IMR-90 (cell line): ENCODE measurements at regions not wholly inside any gene's neighbourhood (a gene's known extent, or its start where the extent isn't known, plus 50 kb on each side); places are given as distances from the start of the nearest gene placed in this dataset.

Source experiments
- ATAC-seq: fragments of 200-7000 bp; cut with Tn5 transposase; 2 replicates; pipeline ENCODE4 v1.9.1; 2020; ENCODE audit warnings: low read depth, mild to moderate bottlenecking, moderate library complexity
- BruUV-seq: library from RNA; stranded (reverse); fragments of 400-500 nt; replicated peaks from 2 replicates; lab custom pipeline; 2021; lab: Mats Ljungman, UMichigan
- CTCF ChIA-PET: fragments of 300-600 bp; formaldehyde crosslinking; extraction: SDS; loops from one replicate; lab custom pipeline; 2021; ENCODE audit warnings: antibody characterized with exemption; lab: Yijun Ruan, JAX
- POLR2A ChIA-PET: fragments of 300-600 bp; sonication (Branson Sonifier 250); formaldehyde crosslinking; loops from one replicate; lab custom pipeline; 2022; ENCODE audit warnings: antibody characterized with exemption; ENCODE audit not compliant: unreplicated experiment; lab: Charles Lee
- DNase-seq: peaks from one replicate; pipeline ENCODE4 v3.0.0; 2013
- H2AFZ ChIP-seq: replicated peaks from 2 replicates; pipeline ENCODE3; 2013; ENCODE audit warnings: low read length, mild to moderate bottlenecking; ENCODE audit not compliant: poor library complexity
- H2AK5ac ChIP-seq: 2 replicates; pipeline ENCODE4 v1.6.1; 2013; ENCODE audit warnings: low read depth, low read length, inconsistent platforms
- H2AK9ac ChIP-seq: replicated peaks from 2 replicates; pipeline ENCODE3; 2013; ENCODE audit warnings: mild to moderate bottlenecking, low read depth, low read length, moderate library complexity; ENCODE audit not compliant: poor library complexity
- H2BK120ac ChIP-seq: 2 replicates; pipeline ENCODE4 v1.6.1; 2013; ENCODE audit warnings: low read depth, low read length, inconsistent platforms
- H2BK15ac ChIP-seq: 3 replicates; pipeline ENCODE4 v1.6.1; 2013; ENCODE audit warnings: low read depth, low read length, inconsistent platforms
- H2BK20ac ChIP-seq: 2 replicates; pipeline ENCODE4 v1.6.1; 2013; ENCODE audit warnings: low read depth, mild to moderate bottlenecking, inconsistent platforms, low read length, moderate library complexity
- H2BK5ac ChIP-seq: 2 replicates; pipeline ENCODE4 v1.6.1; 2013; ENCODE audit warnings: mild to moderate bottlenecking, low read depth, low read length, inconsistent platforms; ENCODE audit not compliant: poor library complexity, severe bottlenecking
- H3K14ac ChIP-seq: replicated peaks from 2 replicates; pipeline ENCODE4 v1.6.1; 2013; ENCODE audit warnings: low read depth, low read length, inconsistent platforms
- H3K18ac ChIP-seq: 2 replicates; pipeline ENCODE4 v1.6.1; 2013; ENCODE audit warnings: low read depth, low read length, control low read depth
- H3K23ac ChIP-seq: 2 replicates; pipeline ENCODE4 v1.6.1; 2013; ENCODE audit warnings: low read depth, low read length, inconsistent platforms
- H3K27ac ChIP-seq: 2 replicates; pipeline ENCODE4 v1.5.1; 2013; ENCODE audit warnings: mild to moderate bottlenecking, control low read depth, low read length; ENCODE audit not compliant: insufficient read depth
- H3K27me3 ChIP-seq: 2 replicates; pipeline ENCODE4 v1.6.1; 2013; ENCODE audit warnings: low read length; ENCODE audit not compliant: control insufficient read depth, insufficient read depth
- H3K36me3 ChIP-seq: 2 replicates; pipeline ENCODE4 v1.6.1; 2013; ENCODE audit warnings: low read length, mixed read lengths; ENCODE audit not compliant: control insufficient read depth, insufficient read depth
- H3K4ac ChIP-seq: 2 replicates; pipeline ENCODE4 v1.6.1; 2013; ENCODE audit warnings: low read depth, low read length, inconsistent platforms
- H3K4me1 ChIP-seq: 2 replicates; pipeline ENCODE4 v1.6.1; 2013; ENCODE audit warnings: low read length, mixed read lengths; ENCODE audit not compliant: control insufficient read depth, insufficient read depth
- H3K4me2 ChIP-seq: 2 replicates; pipeline ENCODE4 v1.6.1; 2013; ENCODE audit warnings: low read depth, mild to moderate bottlenecking, control low read depth, low read length, moderate library complexity
- H3K4me3 ChIP-seq: 2 replicates; pipeline ENCODE4 v1.5.1; 2013; ENCODE audit warnings: low read depth, mild to moderate bottlenecking, control low read depth, low read length, moderate library complexity; ENCODE audit not compliant: insufficient read depth
- H3K56ac ChIP-seq: 2 replicates; pipeline ENCODE4 v1.6.1; 2013; ENCODE audit warnings: low read length, inconsistent platforms; ENCODE audit not compliant: insufficient read depth; ENCODE audit errors: extremely low read depth
- H3K79me1 ChIP-seq, 2 experiments: 2 replicates each; pipeline ENCODE4 v1.6.1; 2013; ENCODE audit warnings: low read length in 2 of 2, inconsistent platforms in 1 of 2, low read depth in 1 of 2
- H3K9ac ChIP-seq: 2 replicates; pipeline ENCODE4 v1.6.1; 2013; ENCODE audit warnings: low read depth, low read length, control low read depth
- H3K9me1 ChIP-seq: 2 replicates; pipeline ENCODE4 v1.6.1; 2013; ENCODE audit warnings: low read length, inconsistent platforms; ENCODE audit not compliant: insufficient read depth
- H3K9me3 ChIP-seq: 2 replicates; pipeline ENCODE4 v1.6.1; 2013; ENCODE audit warnings: low read length; ENCODE audit not compliant: control insufficient read depth, insufficient read depth
- H4K20me1 ChIP-seq: 2 replicates; pipeline ENCODE4 v1.6.1; 2013; ENCODE audit warnings: low read length, inconsistent platforms; ENCODE audit not compliant: insufficient read depth
- H4K5ac ChIP-seq: 2 replicates; pipeline ENCODE4 v1.6.1; 2013; ENCODE audit warnings: mild to moderate bottlenecking, low read depth, low read length, control low read depth
- H4K8ac ChIP-seq, 2 experiments: 2 replicates each; pipeline ENCODE4 v1.6.1; 2013; ENCODE audit warnings: low read depth in 2 of 2, low read length in 2 of 2, control low read depth in 1 of 2, inconsistent platforms in 1 of 2
- H4K91ac ChIP-seq: 2 replicates; pipeline ENCODE4 v1.6.1; 2013; ENCODE audit warnings: low read depth, low read length, inconsistent platforms; ENCODE audit not compliant: insufficient read depth
- BHLHE40 ChIP-seq: fragments of 150-350 bp; IDR thresholded peaks from 2 replicates; pipeline ENCODE4 v1.6.1; 2016; ENCODE audit warnings: mild to moderate bottlenecking, low read depth, low read length
- CEBPB ChIP-seq: IDR thresholded peaks from 2 replicates; pipeline ENCODE4 v1.6.1; 2012; ENCODE audit warnings: low read depth, low read length, improper control_type of control experiment
- CHD1 ChIP-seq: IDR thresholded peaks from 2 replicates; pipeline ENCODE4 v1.6.1; 2012; ENCODE audit warnings: low read depth, low read length, improper control_type of control experiment
- CTCF ChIP-seq: conservative IDR thresholded peaks from 2 replicates; pipeline ENCODE4 v1.5.1; 2012; ENCODE audit warnings: mild to moderate bottlenecking, low read depth, low read length, improper control_type of control experiment
- ELK1 ChIP-seq: fragments of 150-350 bp; IDR thresholded peaks from 2 replicates; pipeline ENCODE4 v1.6.1; 2016; ENCODE audit warnings: low read depth, mild to moderate bottlenecking, low read length, moderate library complexity, borderline replicate concordance
- FOS ChIP-seq: fragments of 150-350 bp; IDR thresholded peaks from 2 replicates; pipeline ENCODE4 v1.6.1; 2016; ENCODE audit warnings: low read depth, low read length
- MAFK ChIP-seq: IDR thresholded peaks from 2 replicates; pipeline ENCODE4 v1.6.1; 2012; ENCODE audit warnings: low read depth, low read length, improper control_type of control experiment
- MAZ ChIP-seq: IDR thresholded peaks from 2 replicates; pipeline ENCODE4 v1.6.1; 2012; ENCODE audit warnings: low read depth, mild to moderate bottlenecking, low read length, improper control_type of control experiment, moderate library complexity, borderline replicate concordance
- MXI1 ChIP-seq: IDR thresholded peaks from 2 replicates; pipeline ENCODE4 v1.6.1; 2012; ENCODE audit warnings: low read depth, mild to moderate bottlenecking, low read length, moderate library complexity, borderline replicate concordance
- NFE2L2 ChIP-seq: fragments of 150-350 bp; IDR thresholded peaks from 2 replicates; pipeline ENCODE4 v1.6.1; 2016; ENCODE audit warnings: low read depth, mild to moderate bottlenecking, low read length
- POLR2A ChIP-seq: IDR thresholded peaks from 2 replicates; pipeline ENCODE4 v1.6.1; 2012; ENCODE audit warnings: mild to moderate bottlenecking, low read depth, low read length
- RAD21 ChIP-seq: IDR thresholded peaks from 2 replicates; pipeline ENCODE4 v1.6.1; 2012; ENCODE audit warnings: low read length, improper control_type of control experiment
- RCOR1 ChIP-seq: IDR thresholded peaks from 2 replicates; pipeline ENCODE4 v1.6.1; 2012; ENCODE audit warnings: mild to moderate bottlenecking, low read length, improper control_type of control experiment; ENCODE audit not compliant: insufficient replicate concordance
- RFX5 ChIP-seq: IDR thresholded peaks from 2 replicates; pipeline ENCODE4 v1.8.0; 2012; ENCODE audit warnings: low read depth, mild to moderate bottlenecking, low read length, moderate library complexity
- SMC3 ChIP-seq: fragments of 150-350 bp; IDR thresholded peaks from 2 replicates; pipeline ENCODE4 v1.6.1; 2016; ENCODE audit warnings: low read depth, mild to moderate bottlenecking, antibody characterized with exemption, low read length, moderate library complexity
- USF2 ChIP-seq: fragments of 150-350 bp; IDR thresholded peaks from 2 replicates; pipeline ENCODE4 v1.6.1; 2017; ENCODE audit warnings: mild to moderate bottlenecking, antibody characterized with exemption, low read length, low read depth
- WGBS, 2 experiments: methylation state at CpG; one replicate each; pipeline versions ENCODE4 v1.1.5 to v1.1.7; 2013; ENCODE audit warnings: missing lambda C conversion rate in 2 of 2; ENCODE audit not compliant: insufficient read length in 1 of 2; ENCODE audit errors: extremely low coverage in 2 of 2; 5-methylcytosine and 5-hydroxymethylcytosine counted together
- dilution Hi-C: fragments of 300-500 bp; cut with HindIII; formaldehyde crosslinking; loops from one replicate; pipeline ENCODE4 v1.14.3; 2018; ENCODE audit warnings: low sequenced_read_pairs; ENCODE audit not compliant: unreplicated experiment
- in situ Hi-C: fragments of 300-500 bp; cut with MboI; formaldehyde crosslinking; loops from 3 replicates; pipeline ENCODE4 v1.14.3; 2019; ENCODE audit warnings: low sequenced_read_pairs, inconsistent platforms, mixed read lengths
- intact Hi-C: fragments of 100-400 bp; cut with micrococcal nuclease; formaldehyde crosslinking; loops from 2 replicates; pipeline ENCODE4 v1.10.0; 2022

- ATAC-seq (no peak), DNase-seq (no peak)
- no peak overlapping the region for H2AK5ac ChIP-seq
- H4K5ac ChIP-seq, result no peak overlapping the region
- no peak overlapping the region for H2BK15ac ChIP-seq
- ChIA-PET CTCF (no interaction called here), POLR2A (no interaction called here)
- H3K9ac ChIP-seq, result no peak overlapping the region
- H4K91ac ChIP-seq, result no peak overlapping the region
- BruUV-seq, result no TSS peak
- H2BK5ac ChIP-seq, result no peak overlapping the region
- no peak overlapping the region for H3K14ac ChIP-seq
- no peak overlapping the region for H2BK20ac ChIP-seq
- no peak overlapping the region for H2AK9ac ChIP-seq
- no peak overlapping the region for H3K18ac ChIP-seq
- H3K27ac ChIP-seq, result no peak overlapping the region
- no CpG with 5 or more reads among the region's 3 CpGs for WGBS, 2 experiments
- H3K9me3 ChIP-seq, result no peaks in the 10 kb centered on the region
- no peaks in the 10 kb centered on the region for H3K4me1 ChIP-seq
- no peaks in the 10 kb centered on the region for H3K79me1 ChIP-seq
- no peak for TF ChIP-seq USF2
- TF ChIP-seq NFE2L2, result no peak
- no peak for TF ChIP-seq CHD1
- no peak for TF ChIP-seq RCOR1
- TF ChIP-seq MXI1, result no peak
- no peak for TF ChIP-seq FOS
- TF ChIP-seq RAD21, result no peak
- no peak for TF ChIP-seq CEBPB
- no peak for TF ChIP-seq SMC3
- TF ChIP-seq RFX5, result no peak
- TF ChIP-seq CTCF, result no peak
- TF ChIP-seq ELK1, result no peak
- TF ChIP-seq MAZ, result no peak
- TF ChIP-seq POLR2A, result no peak
- TF ChIP-seq MAFK, result no peak
- TF ChIP-seq BHLHE40, result no peak
- in situ Hi-C loops (no loop called here), dilution Hi-C loops (no loop called here), intact Hi-C loops (no loop called here)
- H3K9me1 ChIP-seq, result no peaks in the 10 kb centered on the region
- no peak overlapping the region for H3K4me3 ChIP-seq
- no peak overlapping the region for H2AFZ ChIP-seq
- no peak overlapping the region for H3K4ac ChIP-seq
- H3K27me3 ChIP-seq, result no peaks in the 10 kb centered on the region
- H3K23ac ChIP-seq, result no peak overlapping the region
- no peaks in the 10 kb centered on the region for H4K20me1 ChIP-seq
- no peak overlapping the region for H3K56ac ChIP-seq
- no peaks in the 10 kb centered on the region for H3K36me3 ChIP-seq
- H4K8ac ChIP-seq, result no peak overlapping the region
- H3K4me2 ChIP-seq, result no peak overlapping the region
- H2BK120ac ChIP-seq, result no peak overlapping the region
Observed at GRCh38 chr5:101136454-101136853, 233.4 kb upstream of the ST8SIA4 start.
